ENCODE measurements at regions not wholly inside any gene's neighbourhood (a gene's known extent, or its start where the extent isn't known, plus 50 kb on each side); places are given as distances from the start of the nearest gene placed in this dataset.

GRCh38 chr1:101136739-101137138 lies 100.1 kb upstream of the S1PR1 start (continued):
- TF ChIP-seq NR2F2 (IDR thresholded peaks at IDR 0.05; ENCODE audit: borderline replicate concordance, low read depth) (peak; percentile 80), TRIM24 (CRISPR knock-in tag; IDR thresholded peaks at IDR 0.05) (no peak), NR2F1 (CRISPR knock-in tag; IDR thresholded peaks at IDR 0.05) (peak in 1 of 2 experiments; percentile 34; a peak in 1 of 4 replicates), FIP1L1 (IDR thresholded peaks at IDR 0.05; ENCODE audit: borderline replicate concordance, insufficient read depth, low read depth, low read length) (no peak), MAFF (IDR thresholded peaks at IDR 0.05; ENCODE audit: low read depth, low read length) (peak; percentile 82), HNF4A (CRISPR knock-in tag; IDR thresholded peaks at IDR 0.05) (peak; percentile 57), CBFB (CRISPR knock-in tag; IDR thresholded peaks at IDR 0.05) (peak; percentile 92; the same call in 1 of the 2 replicates), ZNF609 (CRISPR knock-in tag; IDR thresholded peaks at IDR 0.05; ENCODE audit: borderline replicate concordance) (peak; percentile 91), SALL2 (CRISPR knock-in tag; IDR thresholded peaks at IDR 0.05) (no peak), ZNF326 (CRISPR knock-in tag; IDR thresholded peaks at IDR 0.05; ENCODE audit: borderline replicate concordance) (no peak), ATM (IDR thresholded peaks at IDR 0.05; ENCODE audit: borderline replicate concordance) (no peak)
- TF ChIP-seq, protein P1, sequence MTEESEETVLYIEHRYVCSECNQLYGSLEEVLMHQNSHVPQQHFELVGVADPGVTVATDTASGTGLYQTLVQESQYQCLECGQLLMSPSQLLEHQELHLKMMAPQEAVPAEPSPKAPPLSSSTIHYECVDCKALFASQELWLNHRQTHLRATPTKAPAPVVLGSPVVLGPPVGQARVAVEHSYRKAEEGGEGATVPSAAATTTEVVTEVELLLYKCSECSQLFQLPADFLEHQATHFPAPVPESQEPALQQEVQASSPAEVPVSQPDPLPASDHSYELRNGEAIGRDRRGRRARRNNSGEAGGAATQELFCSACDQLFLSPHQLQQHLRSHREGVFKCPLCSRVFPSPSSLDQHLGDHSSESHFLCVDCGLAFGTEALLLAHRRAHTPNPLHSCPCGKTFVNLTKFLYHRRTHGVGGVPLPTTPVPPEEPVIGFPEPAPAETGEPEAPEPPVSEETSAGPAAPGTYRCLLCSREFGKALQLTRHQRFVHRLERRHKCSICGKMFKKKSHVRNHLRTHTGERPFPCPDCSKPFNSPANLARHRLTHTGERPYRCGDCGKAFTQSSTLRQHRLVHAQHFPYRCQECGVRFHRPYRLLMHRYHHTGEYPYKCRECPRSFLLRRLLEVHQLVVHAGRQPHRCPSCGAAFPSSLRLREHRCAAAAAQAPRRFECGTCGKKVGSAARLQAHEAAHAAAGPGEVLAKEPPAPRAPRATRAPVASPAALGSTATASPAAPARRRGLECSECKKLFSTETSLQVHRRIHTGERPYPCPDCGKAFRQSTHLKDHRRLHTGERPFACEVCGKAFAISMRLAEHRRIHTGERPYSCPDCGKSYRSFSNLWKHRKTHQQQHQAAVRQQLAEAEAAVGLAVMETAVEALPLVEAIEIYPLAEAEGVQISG (CRISPR knock-in tag; IDR thresholded peaks at IDR 0.05): no peak

Data from HepG2 (cell line).